ENCODE measurements at regions not wholly inside any gene's neighbourhood (a gene's known extent, or its start where the extent isn't known, plus 50 kb on each side); places are given as distances from the start of the nearest gene placed in this dataset.

DNA sequence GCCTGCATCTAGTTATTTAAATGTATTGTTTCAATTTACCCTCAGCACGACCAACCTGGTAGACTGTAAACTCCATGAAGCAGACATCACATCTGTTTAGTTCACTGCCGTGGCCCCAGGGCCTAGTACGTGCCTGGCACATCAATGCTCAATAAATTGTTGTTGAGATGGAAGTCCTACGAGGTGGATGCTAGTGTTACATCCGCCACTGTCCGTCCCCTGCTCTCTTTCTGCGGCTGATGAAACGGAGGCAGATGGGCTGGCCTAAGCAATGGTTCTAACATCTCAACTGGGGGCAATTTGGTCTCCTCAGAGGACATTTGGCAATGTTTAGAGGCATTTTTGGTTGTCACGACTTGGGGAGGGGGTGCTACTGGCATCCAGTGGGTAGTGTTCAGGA is 121.4 kb upstream of the IGSF21 start:
- no peak overlapping the region for H3K27ac Mint-ChIP-seq
- H3K27me3 Mint-ChIP-seq, result peaks cover 4% of the 10 kb centered on the region
- H3K9me3 Mint-ChIP-seq, result no peaks in the 10 kb centered on the region
- H3K4me3 Mint-ChIP-seq, result no peak overlapping the region
- intact Hi-C loops (cut with micrococcal nuclease), result loop anchor here (5.0 kb wide), 1 partner anchor 231 kb away; no protein-coding TSS in a partner anchor
- no peaks in the 10 kb centered on the region for H3K36me3 Mint-ChIP-seq (ENCODE audit: low read depth)
- no peaks in the 10 kb centered on the region for H3K4me1 Mint-ChIP-seq (ENCODE audit: low read depth)

- Mint-ChIP-seq H3K27ac (no peak overlapping the region), H3K9me3 (no peaks in the 10 kb centered on the region), H3K27me3 (peaks cover 4% of the 10 kb centered on the region), H3K4me3 (no peak overlapping the region), H3K4me1 (ENCODE audit: low read depth) (no peaks in the 10 kb centered on the region), H3K36me3 (ENCODE audit: low read depth) (no peaks in the 10 kb centered on the region)
- intact Hi-C loops (cut with micrococcal nuclease), result no loop called here
Measured at GRCh38 chr1:17990401-17990800, 117.2 kb upstream of the IGSF21 start.

GRCh38 chr1:17991996-17992395 is 115.6 kb upstream of the IGSF21 start:
- Mint-ChIP-seq H3K36me3 (ENCODE audit: low read depth) (no peaks in the 10 kb centered on the region), H3K27me3 (no peaks in the 10 kb centered on the region), H3K9me3 (no peaks in the 10 kb centered on the region), H3K4me3 (no peak overlapping the region), H3K27ac (no peak overlapping the region), H3K4me1 (ENCODE audit: low read depth) (no peaks in the 10 kb centered on the region)
- intact Hi-C loops (cut with micrococcal nuclease), result no loop called here

- H3K9me3 Mint-ChIP-seq, result no peaks in the 10 kb centered on the region
- intact Hi-C loops (cut with micrococcal nuclease), result no loop called here
- no peak overlapping the region for H3K4me3 Mint-ChIP-seq
- no peaks in the 10 kb centered on the region for H3K4me1 Mint-ChIP-seq (ENCODE audit: low read depth)
- no peak overlapping the region for H3K27ac Mint-ChIP-seq
- H3K27me3 Mint-ChIP-seq, result peaks cover 2% of the 10 kb centered on the region
- no peaks in the 10 kb centered on the region for H3K36me3 Mint-ChIP-seq (ENCODE audit: low read depth)
Measured at GRCh38 chr1:17992800-17993199, 114.8 kb upstream of the IGSF21 start.

DNA sequence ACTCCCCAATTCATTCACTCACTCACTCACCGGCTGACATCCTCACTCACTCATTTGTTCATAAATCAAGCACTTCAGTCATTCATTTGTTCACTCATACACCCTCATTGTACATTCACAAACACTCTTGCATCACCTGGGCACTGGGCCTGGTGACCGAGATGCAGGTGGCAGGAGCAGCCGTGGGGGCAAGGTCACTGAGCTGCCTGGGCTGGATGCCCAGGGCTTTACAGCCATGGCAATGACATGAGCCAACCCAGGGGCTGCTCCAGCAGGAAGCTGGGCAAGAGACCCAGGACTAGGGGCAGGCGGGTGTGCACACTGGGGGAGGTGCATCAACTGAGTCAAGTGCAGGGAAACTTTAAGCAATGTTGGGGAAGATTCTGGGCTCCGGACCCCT is 113.6 kb upstream of the IGSF21 start:
- no peaks in the 10 kb centered on the region for H3K9me3 Mint-ChIP-seq
- intact Hi-C loops (cut with micrococcal nuclease), result no loop called here
- peaks cover 2% of the 10 kb centered on the region for H3K27me3 Mint-ChIP-seq
- H3K27ac Mint-ChIP-seq, result no peak overlapping the region
- H3K36me3 Mint-ChIP-seq (ENCODE audit: low read depth), result no peaks in the 10 kb centered on the region
- H3K4me3 Mint-ChIP-seq, result no peak overlapping the region
- H3K4me1 Mint-ChIP-seq (ENCODE audit: low read depth), result no peaks in the 10 kb centered on the region

DNA sequence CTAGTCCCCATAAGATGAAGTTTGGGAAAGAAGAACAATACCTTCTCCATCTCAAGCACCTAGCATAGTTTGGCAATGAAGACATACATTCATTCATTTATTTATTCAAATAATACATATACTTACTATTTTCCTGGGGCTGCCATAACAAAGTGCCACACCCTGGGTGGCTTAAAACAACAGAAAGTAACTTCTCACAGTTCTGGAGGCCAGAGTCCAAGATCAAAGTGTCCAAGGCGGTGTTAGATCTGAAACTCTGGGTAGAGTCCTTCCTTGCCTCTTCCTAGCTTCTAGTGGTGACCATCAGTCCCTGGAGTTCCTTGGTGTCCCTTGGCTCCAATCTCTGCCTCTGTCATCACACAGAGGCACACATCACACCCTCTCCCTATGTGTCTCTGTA is 112.1 kb upstream of the IGSF21 start:
- Mint-ChIP-seq H3K9me3 (no peaks in the 10 kb centered on the region), H3K4me3 (no peak overlapping the region), H3K27me3 (peaks cover 2% of the 10 kb centered on the region), H3K4me1 (ENCODE audit: low read depth) (no peaks in the 10 kb centered on the region), H3K27ac (no peak overlapping the region), H3K36me3 (ENCODE audit: low read depth) (no peaks in the 10 kb centered on the region)
- intact Hi-C loops (cut with micrococcal nuclease), result no loop called here

GRCh38 chr1:17998889-17999288 is 108.7 kb upstream of the IGSF21 start:
- peaks cover 4% of the 10 kb centered on the region for H3K27me3 Mint-ChIP-seq
- no peak overlapping the region for H3K4me3 Mint-ChIP-seq
- H3K27ac Mint-ChIP-seq, result no peak overlapping the region
- H3K9me3 Mint-ChIP-seq, result no peaks in the 10 kb centered on the region
- no peaks in the 10 kb centered on the region for H3K36me3 Mint-ChIP-seq (ENCODE audit: low read depth)
- no peaks in the 10 kb centered on the region for H3K4me1 Mint-ChIP-seq (ENCODE audit: low read depth)
- intact Hi-C loops (cut with micrococcal nuclease), result no loop called here

DNA sequence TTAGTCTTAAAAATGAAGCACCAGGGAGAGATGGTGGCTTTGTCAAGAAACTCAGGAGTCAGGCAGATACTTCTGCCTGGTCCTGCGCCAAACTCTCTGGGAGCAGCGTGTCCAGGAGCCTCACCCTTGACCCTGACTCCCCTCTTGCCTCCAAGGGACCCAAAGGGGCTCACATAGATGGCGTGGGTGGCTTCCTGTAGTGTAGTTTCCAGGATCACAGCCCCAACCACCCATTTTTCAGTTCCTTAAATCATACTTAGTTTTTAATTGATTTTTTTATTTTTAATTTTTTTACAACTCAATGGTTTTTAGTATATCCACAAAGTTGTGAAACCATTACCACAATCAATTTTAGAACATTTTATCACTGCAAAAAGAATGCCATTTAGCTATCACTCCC is 107.7 kb upstream of the IGSF21 start:
- Mint-ChIP-seq H3K27ac (no peak overlapping the region), H3K27me3 (peaks cover 5% of the 10 kb centered on the region)

GRCh38 chr1:18001725-18002124 is 105.9 kb upstream of the IGSF21 start:
- H3K36me3 Mint-ChIP-seq (ENCODE audit: low read depth), result no peaks in the 10 kb centered on the region
- no peak overlapping the region for H3K4me3 Mint-ChIP-seq
- H3K27ac Mint-ChIP-seq, result no peak overlapping the region
- no peaks in the 10 kb centered on the region for H3K4me1 Mint-ChIP-seq (ENCODE audit: low read depth)
- intact Hi-C loops (cut with micrococcal nuclease), result no loop called here
- H3K9me3 Mint-ChIP-seq, result no peaks in the 10 kb centered on the region
- H3K27me3 Mint-ChIP-seq, result peaks cover 7% of the 10 kb centered on the region

More for the DNA sequence above, 107.7 kb upstream of the IGSF21 start:
- Mint-ChIP-seq H3K36me3 (ENCODE audit: low read depth) (no peaks in the 10 kb centered on the region), H3K4me3 (no peak overlapping the region), H3K9me3 (no peaks in the 10 kb centered on the region), H3K4me1 (ENCODE audit: low read depth) (no peaks in the 10 kb centered on the region)
- intact Hi-C loops (cut with micrococcal nuclease), result no loop called here

DNA sequence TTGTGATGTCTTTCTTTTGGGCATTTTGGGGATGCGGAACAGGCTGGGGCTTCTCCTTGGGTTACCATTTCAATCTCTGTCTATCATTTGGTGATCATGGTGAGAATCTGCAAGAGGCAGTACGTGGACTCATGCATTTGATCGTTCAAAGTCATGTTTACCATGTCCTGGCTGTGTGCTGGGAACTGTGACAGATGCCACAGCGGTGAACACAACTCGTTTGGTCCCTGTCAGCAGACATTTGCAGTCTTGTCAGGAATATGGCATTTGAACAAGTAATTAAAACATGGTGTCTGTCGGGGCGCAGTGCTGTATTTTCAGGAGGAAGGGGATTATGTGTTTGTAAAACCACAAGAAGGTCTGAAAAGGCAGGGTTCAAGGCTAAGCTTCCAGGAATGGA is 103.3 kb upstream of the IGSF21 start:
- H3K36me3 Mint-ChIP-seq (ENCODE audit: low read depth), result no peaks in the 10 kb centered on the region
- H3K9me3 Mint-ChIP-seq, result no peaks in the 10 kb centered on the region
- H3K27me3 Mint-ChIP-seq, result peaks cover 12% of the 10 kb centered on the region
- no peak overlapping the region for H3K4me3 Mint-ChIP-seq
- intact Hi-C loops (cut with micrococcal nuclease), result no loop called here
- no peak overlapping the region for H3K27ac Mint-ChIP-seq
- no peaks in the 10 kb centered on the region for H3K4me1 Mint-ChIP-seq (ENCODE audit: low read depth)

DNA sequence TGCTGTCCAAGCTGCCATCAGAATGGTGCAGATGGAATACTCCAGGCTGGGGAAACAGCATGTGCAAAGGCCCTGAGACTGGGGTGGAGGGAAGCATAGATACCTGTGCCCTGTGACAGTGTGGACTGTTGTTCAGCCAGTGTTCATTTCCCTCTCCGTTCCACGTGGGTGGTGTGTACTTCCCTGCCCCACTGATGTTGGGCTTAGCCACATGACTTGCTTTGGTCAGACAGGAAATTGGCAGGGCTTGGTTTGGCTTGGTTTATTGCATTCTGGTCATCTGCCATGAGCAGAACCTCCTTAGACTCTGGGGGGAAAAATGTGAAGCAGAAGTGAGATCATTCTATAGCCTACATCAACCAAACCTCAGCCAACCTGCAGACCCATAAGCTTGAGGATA is 102.4 kb upstream of the IGSF21 start:
- Mint-ChIP-seq H3K27me3 (peaks cover 15% of the 10 kb centered on the region), H3K9me3 (no peaks in the 10 kb centered on the region), H3K4me1 (ENCODE audit: low read depth) (no peaks in the 10 kb centered on the region), H3K27ac (no peak overlapping the region), H3K36me3 (ENCODE audit: low read depth) (no peaks in the 10 kb centered on the region), H3K4me3 (no peak overlapping the region)
- intact Hi-C loops (cut with micrococcal nuclease), result no loop called here

GRCh38 chr1:18007391-18008041 is 100.1 kb upstream of the IGSF21 start:
- Mint-ChIP-seq H3K27ac (no peak overlapping the region), H3K4me3 (no peak overlapping the region), H3K4me1 (ENCODE audit: low read depth) (no peaks in the 10 kb centered on the region), H3K27me3 (peaks cover 17% of the 10 kb centered on the region), H3K9me3 (no peaks in the 10 kb centered on the region), H3K36me3 (ENCODE audit: low read depth) (no peaks in the 10 kb centered on the region)
- intact Hi-C loops (cut with micrococcal nuclease), result no loop called here

- no peaks in the 10 kb centered on the region for H3K36me3 Mint-ChIP-seq (ENCODE audit: low read depth)
- H3K4me1 Mint-ChIP-seq (ENCODE audit: low read depth), result no peaks in the 10 kb centered on the region
- peaks cover 17% of the 10 kb centered on the region for H3K27me3 Mint-ChIP-seq
- H3K4me3 Mint-ChIP-seq, result no peak overlapping the region
- no peaks in the 10 kb centered on the region for H3K9me3 Mint-ChIP-seq
- intact Hi-C loops (cut with micrococcal nuclease), result no loop called here
- H3K27ac Mint-ChIP-seq, result no peak overlapping the region
Measured at GRCh38 chr1:18008081-18008480, 99.5 kb upstream of the IGSF21 start.

GRCh38 chr1:18009055-18009454 is 98.5 kb upstream of the IGSF21 start:
- Mint-ChIP-seq H3K4me3 (no peak overlapping the region), H3K9me3 (no peaks in the 10 kb centered on the region), H3K4me1 (ENCODE audit: low read depth) (no peaks in the 10 kb centered on the region), H3K36me3 (ENCODE audit: low read depth) (no peaks in the 10 kb centered on the region), H3K27me3 (peaks cover 15% of the 10 kb centered on the region), H3K27ac (no peak overlapping the region)
- intact Hi-C loops (cut with micrococcal nuclease), result no loop called here

- no peaks in the 10 kb centered on the region for H3K9me3 Mint-ChIP-seq
- intact Hi-C loops (cut with micrococcal nuclease), result no loop called here
- H3K27ac Mint-ChIP-seq, result no peak overlapping the region
- H3K27me3 Mint-ChIP-seq, result peaks cover 16% of the 10 kb centered on the region
- no peak overlapping the region for H3K4me3 Mint-ChIP-seq
- no peaks in the 10 kb centered on the region for H3K36me3 Mint-ChIP-seq (ENCODE audit: low read depth)
- no peaks in the 10 kb centered on the region for H3K4me1 Mint-ChIP-seq (ENCODE audit: low read depth)
Measured at GRCh38 chr1:18009478-18009961, 98.1 kb upstream of the IGSF21 start.
